ENCODE measurements at regions not wholly inside any gene's neighbourhood (a gene's known extent, or its start where the extent isn't known, plus 50 kb on each side); places are given as distances from the start of the nearest gene placed in this dataset.

GRCh38 chr13:83780227-83780626 is 102.0 kb downstream of the SLITRK1 start (continued):
- peak; percentile 72 for TF ChIP-seq ZNF462 (CRISPR knock-in tag; IDR thresholded peaks at IDR 0.05)

- no peaks in the 10 kb centered on the region for H3K27me3 ChIP-seq (ENCODE audit: insufficient read depth)
- H3K4me1 ChIP-seq (ENCODE audit: insufficient read depth) = no peaks in the 10 kb centered on the region
- Mint-ChIP-seq H3K27ac (no peak overlapping the region), H3K4me1 (no peaks in the 10 kb centered on the region), H3K27me3 (ENCODE audit: insufficient read depth, low read depth, poor library complexity) (no peaks in the 10 kb centered on the region), H3K36me3 (ENCODE audit: low read depth) (no peaks in the 10 kb centered on the region), H3K9me3 (no peaks in the 10 kb centered on the region), H3K4me3 (no peak overlapping the region)
- DNase-seq (ENCODE audit: low spot score) (no peak), ATAC-seq (no peak)
- no peak overlapping the region for H3K4me3 ChIP-seq
- no peaks in the 10 kb centered on the region for H3F3A ChIP-seq (replicated peaks; ENCODE audit: low read depth)
- no peak overlapping the region for H3K27ac ChIP-seq (ENCODE audit: low read depth)
- H3K79me2 ChIP-seq (replicated peaks; ENCODE audit: insufficient read depth) = no peaks in the 10 kb centered on the region
- H2AFZ ChIP-seq = no peak overlapping the region
- no peaks in the 10 kb centered on the region for H4K20me1 ChIP-seq (replicated peaks; ENCODE audit: insufficient read depth)
- no peaks in the 10 kb centered on the region for H3K36me3 ChIP-seq (ENCODE audit: insufficient read depth)
- H3K4me2 ChIP-seq = no peak overlapping the region
- H3K9me2 ChIP-seq (ENCODE audit: insufficient read depth) = no peaks in the 10 kb centered on the region
- TF ChIP-seq CTCF (conservative IDR thresholded peaks at IDR 0.05; ENCODE audit: low read depth in 2 of 2) (no peak), ZNF114 (CRISPR knock-in tag; IDR thresholded peaks at IDR 0.05) (no peak), CREB1 (CRISPR knock-in tag; IDR thresholded peaks at IDR 0.05; ENCODE audit: low read depth) (no peak), EZH2 (IDR thresholded peaks at IDR 0.05; ENCODE audit: low read depth, unreplicated experiment) (no peak), ZNF331 (CRISPR knock-in tag; IDR thresholded peaks at IDR 0.05; ENCODE audit: low read depth) (no peak), POLR2AphosphoS5 (IDR thresholded peaks at IDR 0.05; ENCODE audit: low read depth) (no peak), NANOG (IDR thresholded peaks at IDR 0.05; ENCODE audit: borderline replicate concordance) (no peak), REST (IDR thresholded peaks at IDR 0.05; ENCODE audit: unreplicated experiment) (no peak)
Measured at GRCh38 chr13:83773961-83774360, 108.3 kb downstream of the SLITRK1 start.
